CD4-positive, alpha-beta T cell treated with Interleukin-15 for 1 hour (primary cell): ENCODE measurements at regions not wholly inside any gene's neighbourhood (a gene's known extent, or its start where the extent isn't known, plus 50 kb on each side); places are given as distances from the start of the nearest gene placed in this dataset.
"Not testable (repeated sequence)": the region's sequence is repeated elsewhere in the genome, so short reads cannot be mapped to it uniquely, and the experiment has no call there.

Experiments used
- DNase-seq: peaks from one replicate; pipeline ENCODE4 v3.0.0-alpha.2; 2020

DNA sequence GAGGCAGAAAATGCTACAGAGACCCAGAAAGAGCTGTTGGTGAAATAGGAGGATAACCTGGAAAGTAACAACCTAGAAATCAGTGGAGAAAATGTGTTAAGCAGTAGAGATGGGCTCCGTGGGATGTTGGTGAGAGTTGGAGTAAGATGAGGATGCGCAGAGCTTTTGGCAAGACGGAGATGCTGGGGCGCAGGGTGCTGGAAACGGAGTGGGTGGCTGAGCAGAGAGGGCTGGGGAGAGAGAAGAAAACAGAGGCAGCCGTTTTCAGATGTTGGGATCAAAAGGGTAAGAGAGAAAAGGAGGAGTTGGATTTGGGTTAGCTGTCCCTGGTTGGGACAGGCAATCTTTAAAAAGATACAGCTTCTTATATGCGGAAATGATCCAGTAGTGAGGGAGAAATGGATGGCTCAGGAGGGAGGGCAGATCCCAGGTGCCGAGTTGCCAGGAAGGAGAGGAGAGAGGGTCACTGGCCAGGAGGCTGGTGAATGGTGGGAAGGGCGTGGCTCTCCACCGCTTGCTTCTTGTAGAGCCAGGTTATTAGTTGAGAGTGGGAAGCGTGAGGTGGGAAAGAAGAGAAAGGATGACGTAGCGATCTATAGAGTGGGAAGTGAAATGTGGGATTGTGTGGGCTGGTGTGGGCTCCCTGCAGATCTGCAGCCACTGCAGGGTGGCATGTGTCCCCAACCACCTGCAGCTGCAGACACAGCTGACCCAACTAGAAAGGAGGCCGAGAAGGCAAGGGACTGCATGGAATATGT is 182.2 kb upstream of the SVIL start:
- DNase-seq = no peak

DNA sequence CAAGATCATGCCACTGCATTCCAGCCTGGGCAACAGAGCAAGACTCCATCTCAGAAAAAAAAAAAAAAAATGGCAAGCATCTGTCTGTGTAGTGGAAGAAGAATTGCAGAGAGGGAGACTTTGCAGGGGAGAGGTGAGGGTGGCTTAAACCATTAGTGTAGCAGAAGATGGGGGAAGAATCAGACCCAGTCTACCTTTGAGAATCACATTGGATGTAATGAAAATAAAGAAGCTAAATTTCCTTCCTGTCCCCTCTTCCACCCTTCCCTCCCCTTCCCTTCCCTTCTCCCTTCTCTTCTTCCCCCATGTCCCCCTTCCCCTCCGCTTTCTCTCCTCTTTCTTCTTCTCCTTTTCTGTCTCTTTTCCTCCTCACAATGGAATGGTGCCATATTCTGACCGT is 180.8 kb upstream of the SVIL start:
- DNase-seq = no peak

DNA sequence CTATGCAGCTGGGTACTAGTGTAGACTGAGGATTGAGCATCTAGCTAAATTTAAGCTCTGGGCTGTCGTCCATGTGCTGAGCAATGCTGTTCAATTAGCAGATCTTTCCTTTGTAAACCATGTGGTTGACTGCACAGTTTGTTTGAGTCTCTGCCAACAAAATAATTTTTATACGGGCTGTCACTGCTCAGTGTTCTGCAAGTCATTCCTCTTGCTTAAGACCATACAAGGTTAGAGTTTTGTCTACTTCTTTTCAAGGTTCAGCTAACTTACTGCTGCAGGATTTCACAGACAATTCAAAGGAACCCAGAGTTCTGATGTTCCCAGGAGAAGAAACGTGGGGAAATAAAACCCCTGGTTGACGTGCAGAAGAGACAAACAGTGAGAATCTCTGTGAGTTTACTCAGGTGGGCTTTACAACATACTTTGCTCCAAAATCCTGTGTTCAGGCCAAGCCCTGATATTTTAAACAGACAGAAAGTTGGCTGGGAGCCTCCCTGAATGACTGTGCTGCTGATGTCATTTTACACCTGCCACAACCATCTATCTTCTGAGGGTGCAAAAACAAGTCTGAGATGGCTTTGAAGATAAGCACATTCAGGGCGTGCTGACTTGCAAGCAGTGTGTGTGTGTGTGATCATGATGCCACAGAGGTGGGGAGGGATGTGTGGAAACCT is 177.1 kb upstream of the SVIL start:
- DNase-seq = no peak

DNA sequence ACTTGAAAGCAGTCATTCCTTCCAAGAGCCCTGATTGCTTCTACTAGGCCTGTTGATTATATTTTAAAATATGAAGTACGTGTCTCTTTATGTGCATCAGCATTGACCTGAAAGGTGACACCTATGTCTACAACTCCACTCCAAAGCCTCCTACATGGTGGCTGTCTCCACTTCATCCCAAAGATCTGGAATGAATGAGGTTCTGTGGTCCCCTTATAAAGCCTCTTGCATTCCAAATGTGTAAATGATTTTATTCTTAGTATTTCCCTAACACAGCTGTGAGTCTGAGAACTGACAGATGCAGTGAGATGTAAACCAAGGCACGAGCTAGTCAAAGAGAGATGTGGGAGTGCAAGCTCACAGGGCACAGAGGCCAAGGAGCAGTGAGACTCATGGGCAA is 176.0 kb upstream of the SVIL start:
- DNase-seq = no peak

DNA sequence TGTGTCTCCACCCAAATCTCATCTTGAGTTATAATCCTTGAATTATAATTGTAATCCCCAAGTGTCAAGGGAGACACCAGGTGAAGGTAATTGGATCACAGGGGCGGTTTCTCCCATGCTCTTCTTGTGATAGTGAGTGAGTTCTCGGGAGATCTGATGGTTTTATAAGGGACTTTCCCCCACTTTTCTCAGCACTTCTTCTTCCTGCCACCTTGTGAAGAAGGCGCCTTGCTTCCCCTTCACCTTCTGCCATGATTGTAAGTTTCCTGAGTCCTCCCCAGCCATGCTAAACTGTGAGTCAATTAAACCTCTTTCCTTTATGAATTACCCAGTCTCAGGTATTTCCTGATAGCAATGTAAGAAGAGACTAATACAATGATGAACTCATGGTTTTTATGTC is 175.5 kb upstream of the SVIL start:
- DNase-seq = not testable (repeated sequence)

DNA sequence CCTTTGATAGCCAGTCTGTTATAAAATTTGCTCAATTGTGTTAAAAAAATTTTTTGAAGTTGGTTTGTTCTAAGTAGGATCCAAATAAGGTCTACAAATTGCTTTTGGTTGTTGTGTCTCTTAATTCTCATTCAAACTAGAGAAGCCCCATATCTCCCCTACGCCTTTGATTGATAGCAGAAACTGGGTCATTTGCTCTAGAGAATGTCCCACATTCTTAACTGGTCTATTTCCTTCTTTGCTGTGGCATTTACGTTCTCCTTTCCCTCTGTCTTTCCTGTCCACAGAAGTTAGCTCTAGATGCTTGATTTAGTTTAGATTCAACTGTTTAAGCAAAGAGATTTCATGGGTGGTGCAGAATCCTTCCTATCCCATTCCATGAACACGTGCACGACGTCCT is 174.6 kb upstream of the SVIL start:
- no peak for DNase-seq

DNA sequence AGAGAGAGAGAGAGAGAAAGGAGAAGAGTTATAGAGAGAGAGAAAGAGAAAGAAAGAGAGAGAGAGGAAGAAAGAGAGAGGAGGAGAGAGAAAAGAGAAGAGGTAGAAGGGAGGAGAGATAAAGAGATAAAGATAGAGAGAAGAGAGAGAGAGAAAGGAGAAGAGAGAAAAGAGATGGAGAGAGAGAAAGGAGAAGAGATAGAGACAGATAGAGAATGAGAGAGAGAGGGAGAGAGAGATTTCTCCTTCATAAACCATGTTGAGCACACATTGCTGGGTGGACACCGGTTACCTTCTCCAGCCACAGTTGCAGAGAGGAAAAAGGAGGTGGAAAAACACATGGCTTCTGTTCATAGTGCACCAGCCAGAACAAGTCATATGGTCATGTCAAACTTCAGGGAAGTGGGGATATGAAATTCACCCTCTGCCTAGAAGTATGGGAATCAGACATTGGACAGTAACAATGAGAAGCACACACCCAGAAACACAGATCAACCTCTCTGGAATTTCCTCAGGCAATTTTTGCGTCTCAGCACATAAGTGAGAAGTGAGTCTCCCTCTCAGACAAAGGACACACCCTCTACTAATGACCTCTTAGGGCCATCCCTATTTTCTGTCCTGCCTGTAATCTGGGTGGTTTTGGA is 172.5 kb upstream of the SVIL start:
- DNase-seq = no peak

DNA sequence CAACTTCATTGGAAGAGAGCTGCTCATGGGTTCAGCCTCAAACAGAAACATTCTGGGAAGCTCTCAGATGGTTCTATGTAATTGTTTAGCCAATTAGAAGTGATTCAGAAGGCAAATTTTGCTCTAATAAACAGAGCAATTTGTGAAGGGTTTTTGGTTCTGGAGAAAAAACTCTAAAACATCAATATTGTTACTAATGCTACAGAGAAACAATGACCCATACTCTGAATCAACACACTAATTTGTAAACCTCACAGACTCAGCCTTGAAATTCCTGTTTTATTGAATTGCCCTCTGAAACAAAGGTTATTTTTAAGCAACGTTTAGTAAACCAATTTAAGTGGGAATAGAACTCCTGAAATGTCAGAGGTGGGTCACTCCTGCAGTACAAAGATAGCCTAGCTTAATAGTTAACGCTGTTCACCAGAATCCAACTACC is 171.6 kb upstream of the SVIL start:
- no peak for DNase-seq

DNA sequence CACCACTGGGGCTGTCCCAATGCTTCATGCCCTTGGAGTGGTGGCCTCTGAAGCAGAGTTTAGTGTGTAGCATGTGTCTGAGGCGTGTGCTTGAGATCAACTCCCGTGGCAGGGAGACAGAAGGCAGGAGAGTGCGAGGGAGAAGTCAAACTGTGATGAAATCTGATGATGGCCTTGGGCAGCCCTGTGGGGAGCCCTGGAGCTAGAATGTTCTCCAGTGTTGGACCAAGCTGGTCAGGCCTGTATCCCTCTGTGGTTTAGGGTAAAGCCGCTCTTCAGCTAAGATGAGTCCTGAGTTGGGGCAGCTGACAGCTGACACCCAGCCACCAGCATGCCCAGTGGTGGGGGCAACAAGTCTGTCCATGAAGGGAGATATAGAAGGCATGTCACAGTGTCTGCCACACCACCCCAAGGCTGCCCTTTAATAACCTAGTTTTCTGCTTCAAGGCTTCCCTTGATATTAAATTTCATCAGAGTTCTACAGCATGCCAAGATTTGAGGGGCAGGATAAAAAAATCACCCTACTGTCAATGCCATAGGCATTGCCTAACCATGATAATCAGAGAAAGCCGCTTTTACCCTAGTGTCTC is 170.5 kb upstream of the SVIL start:
- DNase-seq = no peak

DNA sequence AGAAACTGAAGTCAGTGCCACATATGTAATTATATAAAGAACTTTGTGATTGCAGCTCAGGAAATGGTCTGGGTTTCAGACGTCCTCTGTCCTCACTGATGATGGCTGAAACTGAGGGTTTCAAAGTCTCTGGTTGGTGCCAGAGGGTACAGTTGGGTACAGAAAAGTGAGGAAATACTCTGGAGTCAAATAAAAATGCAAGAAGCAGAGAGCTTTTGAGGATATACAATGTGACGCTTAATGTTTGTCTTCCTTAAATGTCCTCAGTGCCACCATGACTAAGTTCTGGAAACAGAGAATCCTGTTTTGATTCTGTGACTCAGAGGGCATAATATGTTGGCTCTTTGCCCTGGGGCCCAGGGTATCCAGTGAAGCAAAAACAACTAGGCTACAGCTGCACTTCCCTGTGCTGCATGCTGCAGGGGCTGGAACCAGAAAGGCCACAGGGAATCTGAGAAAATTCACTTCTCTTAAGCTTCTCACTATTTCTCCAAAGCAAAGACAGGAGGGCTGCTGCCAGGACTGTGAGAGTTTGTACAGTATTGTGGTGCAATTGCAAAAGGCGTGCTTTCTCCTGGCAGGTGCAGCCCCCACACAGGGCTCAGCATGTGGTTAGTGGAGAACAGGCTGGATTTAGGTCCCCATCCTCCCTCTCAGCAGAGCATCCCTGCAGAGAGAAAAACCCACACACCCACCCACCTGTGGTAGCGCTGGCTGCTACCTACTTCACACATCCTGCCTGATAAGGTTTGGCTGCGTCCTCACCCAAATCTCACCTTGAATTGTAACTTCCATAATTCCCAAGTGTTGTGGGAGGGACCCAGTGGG is 169.5 kb upstream of the SVIL start:
- DNase-seq = no peak

DNA sequence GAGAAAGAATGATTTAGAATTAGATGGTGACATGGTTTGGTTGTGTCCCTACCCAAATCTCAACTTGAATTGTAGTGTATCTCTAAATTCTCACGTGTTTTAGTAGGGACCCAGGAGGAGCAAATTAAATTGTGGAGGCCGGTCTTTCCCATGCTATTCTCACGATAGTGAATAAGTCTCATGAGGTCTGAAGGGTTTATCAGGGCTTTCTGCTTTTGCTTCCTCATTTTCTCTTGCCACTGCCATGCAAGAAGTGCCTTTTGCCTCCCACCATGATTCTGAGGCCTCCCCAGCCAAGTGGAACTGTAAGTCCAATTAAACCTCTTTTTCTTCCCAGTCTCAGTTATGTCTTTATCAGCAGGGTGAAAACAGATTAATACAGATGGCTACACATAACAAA is 167.4 kb upstream of the SVIL start:
- no peak for DNase-seq

DNA sequence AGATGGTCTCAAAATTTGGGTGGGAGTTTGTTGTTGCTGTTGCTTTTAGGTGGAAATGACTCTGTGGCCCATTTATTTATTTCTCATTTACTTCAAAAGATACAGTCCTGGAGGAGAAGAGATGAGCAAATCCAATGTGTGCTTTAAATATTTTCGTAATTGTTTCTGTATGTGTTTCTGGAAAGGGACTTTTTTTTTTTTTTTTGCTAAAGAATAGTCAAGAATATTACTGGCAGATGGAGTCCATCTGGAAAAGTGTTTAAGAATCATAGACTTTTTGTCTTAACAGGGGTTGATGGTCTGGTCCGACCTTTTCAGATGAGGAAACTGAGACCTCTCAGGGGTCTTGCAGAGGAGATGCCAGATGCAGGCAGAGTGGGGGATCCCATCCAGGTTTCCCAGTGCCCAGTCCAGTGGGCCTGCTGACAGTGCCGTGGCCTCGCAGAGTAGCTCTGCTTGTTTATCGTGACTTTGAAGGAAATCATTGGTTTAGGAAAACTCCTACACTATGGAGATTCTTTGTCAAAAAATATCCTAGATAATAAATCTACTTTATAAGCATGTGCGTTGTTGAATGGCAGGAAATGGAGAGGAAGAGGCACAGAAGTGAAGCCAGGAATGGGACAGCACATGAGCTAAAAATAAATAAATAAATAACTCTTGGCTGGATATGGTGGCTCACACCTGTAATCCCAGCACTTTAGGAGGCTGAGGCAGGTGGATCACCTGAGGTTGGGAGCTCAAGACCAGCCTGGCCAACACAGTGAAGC is 164.3 kb upstream of the SVIL start:
- no peak for DNase-seq

DNA sequence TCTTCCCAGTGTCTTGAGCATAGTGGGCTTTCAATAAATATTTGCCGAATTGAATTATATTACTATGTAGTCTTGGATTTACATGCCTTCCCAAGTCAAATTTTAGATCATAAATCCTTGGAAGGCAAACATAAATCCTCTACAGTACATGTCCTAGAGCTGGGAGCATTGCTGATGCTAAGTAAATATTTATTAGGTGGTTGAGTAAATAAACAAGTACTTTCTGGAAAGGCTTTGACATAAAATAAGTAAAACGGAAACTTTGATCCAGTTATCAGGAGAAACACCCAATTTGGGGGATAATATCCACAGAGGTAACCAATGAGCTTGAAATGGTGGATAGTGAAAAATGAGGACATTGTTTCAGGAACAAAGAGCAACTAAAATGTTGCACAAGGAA is 162.8 kb upstream of the SVIL start:
- no peak for DNase-seq

DNA sequence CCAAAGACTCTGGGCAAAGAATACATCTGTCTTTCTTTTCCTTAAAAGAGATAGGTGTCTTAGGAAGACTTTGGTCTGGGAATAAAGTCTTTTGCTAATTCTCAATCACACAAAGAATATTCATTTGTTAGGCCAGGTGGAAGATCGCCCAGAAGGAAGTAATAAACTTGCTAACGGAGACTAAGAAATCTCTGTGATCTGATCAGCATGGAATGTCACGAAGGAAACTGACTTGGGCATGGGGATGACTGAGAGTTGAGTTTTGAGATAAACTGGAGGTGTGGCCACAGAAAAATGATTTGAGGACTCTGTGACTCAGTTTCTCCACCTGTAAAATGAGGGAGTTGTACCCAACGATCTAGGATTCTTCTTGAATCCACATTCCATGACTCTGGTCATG is 161.1 kb upstream of the SVIL start:
- DNase-seq = no peak

DNA sequence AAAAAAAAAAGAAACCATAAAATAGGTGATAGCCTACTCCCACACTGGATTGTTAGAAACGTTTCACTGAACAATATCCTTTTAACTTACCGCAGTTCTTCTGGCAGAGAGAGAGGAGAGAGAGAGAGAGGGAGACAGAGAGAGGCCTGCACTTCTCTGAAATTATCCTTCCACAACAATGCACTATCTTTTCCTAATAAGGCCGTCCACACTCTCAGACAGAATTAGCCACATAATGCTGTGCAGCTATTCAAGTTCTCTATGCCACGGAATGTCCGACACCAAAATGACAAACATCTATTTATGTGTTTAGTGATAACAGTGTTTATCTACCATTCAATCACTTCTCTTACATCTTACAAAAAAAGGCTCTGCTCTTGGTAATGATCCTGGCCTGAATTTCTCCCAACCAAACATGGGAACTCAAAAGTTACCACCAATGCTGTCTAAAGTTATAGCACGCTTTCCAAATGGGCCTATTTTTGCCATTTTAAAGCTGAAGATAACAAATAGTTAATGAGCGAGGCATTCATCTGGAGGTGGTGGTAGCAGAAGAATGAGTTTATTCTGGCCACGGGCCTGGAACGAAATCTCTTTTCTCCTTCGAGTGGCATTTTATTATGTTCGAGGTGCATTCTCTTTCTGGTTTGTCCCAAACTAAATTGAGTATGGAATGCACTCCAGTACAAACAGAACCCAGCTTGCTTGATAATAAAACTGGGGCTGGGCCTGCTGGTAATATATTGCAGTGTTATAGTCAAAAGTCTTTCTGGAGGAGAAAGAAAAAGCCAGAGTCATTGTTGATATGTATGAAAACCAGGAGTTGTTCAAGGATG is 160.2 kb upstream of the SVIL start:
- DNase-seq = no peak

DNA sequence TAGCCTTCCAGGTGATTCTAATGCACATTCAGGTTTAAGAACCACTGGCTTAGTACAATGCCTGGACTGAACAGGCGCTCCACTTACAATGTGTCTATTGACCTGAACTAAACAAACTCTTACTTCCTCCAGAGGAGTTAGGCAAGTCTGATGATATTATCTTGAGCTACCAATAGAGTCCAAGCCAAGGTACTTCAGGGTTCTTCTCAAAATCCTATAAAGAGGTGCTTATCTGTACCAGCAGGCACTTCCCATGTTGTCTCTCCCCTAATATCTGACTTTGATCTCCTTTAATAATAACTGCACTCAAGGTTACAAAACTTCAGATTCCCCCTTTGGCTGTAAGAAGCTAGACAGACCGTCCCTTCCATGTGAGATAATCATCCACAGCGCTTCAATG is 157.0 kb upstream of the SVIL start:
- no peak for DNase-seq

DNA sequence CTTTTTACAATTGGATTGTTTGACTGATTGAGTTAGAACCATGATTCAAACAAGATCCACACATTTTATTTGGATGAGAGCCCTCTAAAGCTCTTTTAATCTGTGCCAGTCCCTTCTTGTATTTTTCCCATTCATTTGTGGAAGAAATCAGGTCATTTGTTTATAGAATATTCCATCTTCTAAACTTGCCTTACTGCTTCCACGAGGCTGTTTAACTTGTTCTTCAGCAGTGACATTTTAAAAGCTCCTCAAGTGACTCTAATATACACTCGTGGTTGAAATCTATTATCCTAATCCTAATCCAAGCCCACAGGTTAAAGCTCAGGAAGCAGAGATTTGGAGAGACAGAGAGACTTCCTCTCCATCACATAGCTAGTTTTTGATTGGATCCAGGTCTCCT is 155.4 kb upstream of the SVIL start:
- no peak for DNase-seq

DNA sequence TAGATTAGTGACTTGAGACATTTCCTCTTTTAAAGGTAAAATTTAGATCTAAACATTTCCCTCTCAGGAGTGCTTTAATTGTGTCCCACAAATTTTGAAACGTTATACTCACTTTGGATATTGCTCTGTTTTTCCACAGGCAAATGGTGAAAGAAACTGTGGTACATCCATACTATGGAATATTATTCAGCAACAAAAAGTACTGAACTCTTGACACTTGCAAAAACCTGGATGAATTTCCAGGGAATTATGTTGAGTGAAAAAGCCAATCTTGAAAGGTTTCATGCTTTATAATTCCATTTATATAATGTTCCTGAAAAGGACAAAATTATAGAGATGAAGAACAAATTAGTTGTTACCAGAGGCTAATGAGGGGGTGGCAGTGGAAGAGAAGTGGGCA is 153.3 kb upstream of the SVIL start:
- no peak for DNase-seq

DNA sequence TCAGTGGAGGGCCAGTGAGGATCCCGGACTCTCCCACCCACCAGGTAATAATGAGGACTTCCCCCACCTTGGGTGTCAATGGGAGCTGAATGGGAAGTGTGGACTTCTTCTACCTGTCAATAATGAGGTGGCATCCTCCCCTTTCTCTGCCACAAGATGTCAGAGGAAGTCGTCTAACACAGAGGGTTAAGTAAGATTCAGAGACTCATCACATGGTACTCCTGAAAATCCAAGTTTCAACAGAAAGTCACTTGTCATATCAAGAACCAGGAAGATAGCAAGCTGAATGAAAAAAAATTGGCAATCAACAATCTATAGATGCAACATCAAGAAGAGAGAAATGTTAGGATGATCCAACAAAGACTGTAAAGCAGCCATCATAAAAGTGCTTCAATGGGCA is 150.9 kb upstream of the SVIL start:
- no peak for DNase-seq

DNA sequence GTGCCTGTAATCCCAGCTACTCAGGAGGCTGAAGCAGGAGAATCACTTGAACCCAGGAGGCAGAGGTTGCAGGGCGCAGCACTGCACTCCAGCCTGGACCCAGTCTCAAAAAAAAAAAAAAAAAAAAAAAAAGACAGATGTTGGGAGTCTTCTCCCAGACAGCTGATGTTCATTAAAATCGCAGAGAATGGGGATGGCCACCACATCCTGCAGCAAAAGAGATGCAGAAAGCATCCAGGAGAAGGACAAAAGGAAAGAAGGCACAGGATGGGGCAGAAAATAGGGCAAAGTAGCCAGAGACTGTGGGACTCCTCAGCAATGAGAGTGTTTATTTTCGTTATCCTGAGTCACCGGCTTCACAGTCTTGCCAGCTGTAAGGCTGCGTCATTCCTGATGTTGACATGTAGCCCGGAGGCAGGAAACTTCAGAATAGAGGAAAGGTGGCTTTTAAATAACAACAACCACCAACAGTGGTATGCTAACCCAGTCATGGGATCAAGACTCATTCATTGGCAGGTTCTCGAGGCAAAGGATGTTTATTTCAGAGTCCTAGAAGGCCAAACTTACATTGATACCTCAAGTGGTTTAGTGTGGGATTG is 149.5 kb upstream of the SVIL start:
- no peak for DNase-seq
